ENCODE measurements at regions not wholly inside any gene's neighbourhood (a gene's known extent, or its start where the extent isn't known, plus 50 kb on each side); places are given as distances from the start of the nearest gene placed in this dataset.
"Not testable (repeated sequence)": the region's sequence is repeated elsewhere in the genome, so short reads cannot be mapped to it uniquely, and the experiment has no call there.

GRCh38 chr15:69706353-69707097 lies 253.9 kb downstream of the RPLP1 start:
- Histone ChIP-seq H3K79me2 (ENCODE audit: insufficient read depth, low read length) (no peaks in the 10 kb centered on the region), H3K9ac (ENCODE audit: low read depth, low read length) (no peak overlapping the region), H4K20me1 (ENCODE audit: insufficient read depth, low read length) (no peaks in the 10 kb centered on the region), H3K27ac (ENCODE audit: low read length) (no peak overlapping the region), H3K9me3 (ENCODE audit: insufficient read depth, low read length, severe bottlenecking) (no peaks in the 10 kb centered on the region), H3K4me3 (ENCODE audit: low read depth in 1 of 2, low read length in 2 of 2) (no peak overlapping the region), H3K36me3 (ENCODE audit: insufficient read depth, low read length) (no peaks in the 10 kb centered on the region), H3K4me1 (ENCODE audit: insufficient read depth, low read length) (no peaks in the 10 kb centered on the region), H3K27me3 (ENCODE audit: insufficient read depth, low read length, poor library complexity) (no peaks in the 10 kb centered on the region), H3K4me2 (ENCODE audit: insufficient read depth, low read length) (no peak overlapping the region), H2AFZ (ENCODE audit: low read depth, low read length) (no peak overlapping the region)
- no peak for ATAC-seq (ENCODE audit: insufficient read depth, low read depth)
- TF ChIP-seq CTCF (IDR thresholded peaks at IDR 0.05; ENCODE audit: borderline replicate concordance, extremely low read depth, low read length, poor library complexity, severe bottlenecking) (no peak), EZH2 (IDR thresholded peaks at IDR 0.05; ENCODE audit: borderline replicate concordance, low read depth, low read length, severe bottlenecking) (no peak)
- no peak for DNase-seq

DNA sequence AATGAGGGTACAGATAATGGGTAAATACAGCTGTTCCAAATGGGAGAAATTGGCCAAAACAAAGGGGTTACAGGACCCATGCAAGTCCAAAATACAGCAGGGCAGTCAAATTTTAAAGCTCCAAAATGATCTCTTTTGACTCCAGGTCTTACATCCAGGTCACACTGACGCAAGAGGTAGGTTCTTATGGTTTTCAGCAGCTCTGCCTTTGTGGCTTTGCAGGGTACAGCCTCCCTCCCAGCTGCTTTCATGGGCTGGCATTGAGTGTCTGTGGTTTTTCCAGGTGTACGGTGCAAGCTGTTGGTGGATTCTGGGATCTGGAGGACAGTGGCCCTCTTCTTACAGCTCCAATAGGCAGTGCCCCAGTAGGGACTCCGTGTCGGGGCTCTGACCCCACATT lies 254.6 kb downstream of the RPLP1 start:
- ATAC-seq (ENCODE audit: insufficient read depth, low read depth); H3K36me3 ChIP-seq (ENCODE audit: insufficient read depth, low read length); H3K27ac ChIP-seq (ENCODE audit: low read length): not testable (repeated sequence)

GRCh38 chr15:69708436-69709122 lies 256.0 kb downstream of the RPLP1 start:
- DNase-seq; H3K4me1 ChIP-seq (ENCODE audit: insufficient read depth, low read length); H3K9me3 ChIP-seq (ENCODE audit: insufficient read depth, low read length, severe bottlenecking); H3K36me3 ChIP-seq (ENCODE audit: insufficient read depth, low read length); H3K4me3 ChIP-seq (ENCODE audit: low read depth in 1 of 2, low read length in 2 of 2); ATAC-seq (ENCODE audit: insufficient read depth, low read depth); H3K27me3 ChIP-seq (ENCODE audit: insufficient read depth, low read length, poor library complexity); H4K20me1 ChIP-seq (ENCODE audit: insufficient read depth, low read length); H3K9ac ChIP-seq (ENCODE audit: low read depth, low read length); H2AFZ ChIP-seq (ENCODE audit: low read depth, low read length); H3K4me2 ChIP-seq (ENCODE audit: insufficient read depth, low read length); H3K27ac ChIP-seq (ENCODE audit: low read length); H3K79me2 ChIP-seq (ENCODE audit: insufficient read depth, low read length): not testable (repeated sequence)

More for the DNA sequence above, 254.6 kb downstream of the RPLP1 start:
- H3K27me3 ChIP-seq (ENCODE audit: insufficient read depth, low read length, poor library complexity); H3K9ac ChIP-seq (ENCODE audit: low read depth, low read length); H3K4me3 ChIP-seq (ENCODE audit: low read depth in 1 of 2, low read length in 2 of 2); DNase-seq; H3K9me3 ChIP-seq (ENCODE audit: insufficient read depth, low read length, severe bottlenecking); H3K4me2 ChIP-seq (ENCODE audit: insufficient read depth, low read length); H2AFZ ChIP-seq (ENCODE audit: low read depth, low read length); H4K20me1 ChIP-seq (ENCODE audit: insufficient read depth, low read length); H3K79me2 ChIP-seq (ENCODE audit: insufficient read depth, low read length); H3K4me1 ChIP-seq (ENCODE audit: insufficient read depth, low read length): not testable (repeated sequence)

DNA sequence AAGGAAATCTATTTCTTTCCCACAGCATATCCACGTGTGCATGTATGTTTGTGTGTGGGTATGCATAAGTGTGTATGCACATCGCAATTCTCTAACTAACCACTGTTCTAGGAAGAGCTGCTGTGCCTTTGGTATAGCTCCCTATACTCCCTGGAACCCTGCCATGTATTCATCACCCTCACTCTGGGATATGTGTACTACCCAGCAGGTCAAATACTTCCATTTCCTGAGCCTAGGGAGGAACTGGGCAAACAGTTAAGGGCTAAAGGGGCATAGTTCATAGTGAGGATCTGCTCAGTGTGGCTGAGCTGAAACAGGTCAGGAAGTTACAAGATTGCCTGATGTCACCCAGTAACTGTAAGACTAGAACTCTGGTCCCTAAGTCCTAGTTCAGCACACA lies 260.4 kb downstream of the RPLP1 start:
- H3K4me3 ChIP-seq (ENCODE audit: low read depth in 1 of 2, low read length in 2 of 2) = no peak overlapping the region
- H3K27me3 ChIP-seq (ENCODE audit: insufficient read depth, low read length, poor library complexity) = peaks cover 4% of the 10 kb centered on the region
- TF ChIP-seq CTCF (IDR thresholded peaks at IDR 0.05; ENCODE audit: borderline replicate concordance, extremely low read depth, low read length, poor library complexity, severe bottlenecking) (no peak), EZH2 (IDR thresholded peaks at IDR 0.05; ENCODE audit: borderline replicate concordance, low read depth, low read length, severe bottlenecking) (no peak)
- H3K9ac ChIP-seq (ENCODE audit: low read depth, low read length) = no peak overlapping the region
- no peaks in the 10 kb centered on the region for H3K36me3 ChIP-seq (ENCODE audit: insufficient read depth, low read length)
- no peak overlapping the region for H2AFZ ChIP-seq (ENCODE audit: low read depth, low read length)
- H3K4me2 ChIP-seq (ENCODE audit: insufficient read depth, low read length) = no peak overlapping the region
- H3K9me3 ChIP-seq (ENCODE audit: insufficient read depth, low read length, severe bottlenecking) = no peaks in the 10 kb centered on the region
- H3K79me2 ChIP-seq (ENCODE audit: insufficient read depth, low read length) = no peaks in the 10 kb centered on the region
- H3K4me1 ChIP-seq (ENCODE audit: insufficient read depth, low read length) = no peaks in the 10 kb centered on the region
- H4K20me1 ChIP-seq (ENCODE audit: insufficient read depth, low read length) = no peaks in the 10 kb centered on the region
- H3K27ac ChIP-seq (ENCODE audit: low read length) = no peak overlapping the region
- no peak for ATAC-seq (ENCODE audit: insufficient read depth, low read depth)
- no peak for DNase-seq
